ENCODE measurements at regions not wholly inside any gene's neighbourhood (a gene's known extent, or its start where the extent isn't known, plus 50 kb on each side); places are given as distances from the start of the nearest gene placed in this dataset.

- H3K9me3 ChIP-seq (ENCODE audit: low read length): no peaks in the 10 kb centered on the region
- H4K20me1 ChIP-seq (ENCODE audit: low read length): no peaks in the 10 kb centered on the region
- intact Hi-C loops (cut with micrococcal nuclease): no loop called here
- no peak overlapping the region for H3K4me3 ChIP-seq (ENCODE audit: low read length)
- ChIA-PET CTCF (no interaction called here), POLR2A (ENCODE audit: unreplicated experiment) (no interaction called here)
- H3K4me1 ChIP-seq (ENCODE audit: insufficient read depth, low read length): peaks cover 10% of the 10 kb centered on the region; the same call in 1 of the 2 replicates
- H2AFZ ChIP-seq (ENCODE audit: low read length): no peak overlapping the region
- no peak overlapping the region for H3K9ac ChIP-seq (ENCODE audit: low read length)
- no peaks in the 10 kb centered on the region for H3K79me2 ChIP-seq (ENCODE audit: low read length)
- no peak overlapping the region for H3K27ac ChIP-seq (ENCODE audit: low read length)
- H3K9me2 ChIP-seq (replicated peaks; ENCODE audit: low read length): no peaks in the 10 kb centered on the region
- H3F3A ChIP-seq (ENCODE audit: low read length, unreplicated experiment): no peaks in the 10 kb centered on the region
- ATAC-seq: no peak
- TF ChIP-seq EZH2 (IDR thresholded peaks at IDR 0.05; ENCODE audit: low read length, unreplicated experiment) (no peak), CTCF (conservative IDR thresholded peaks at IDR 0.05; ENCODE audit: low read depth, low read length) (no peak)
- no TSS peak for BruUV-seq (replicated peaks)
- no peak for DNase-seq
- peaks cover 85% of the 10 kb centered on the region for H3K27me3 ChIP-seq (ENCODE audit: low read length)
- no peak overlapping the region for H3K4me2 ChIP-seq (ENCODE audit: low read length)
- no peaks in the 10 kb centered on the region for H3K36me3 ChIP-seq (ENCODE audit: low read depth, low read length)
Measured at GRCh38 chr17:77884967-77885641, 73.4 kb upstream of the TNRC6C start.

GRCh38 chr17:77885678-77886386, 72.7 kb upstream of the TNRC6C start:
- intact Hi-C loops (cut with micrococcal nuclease): no loop called here
- no peaks in the 10 kb centered on the region for H3F3A ChIP-seq (ENCODE audit: low read length, unreplicated experiment)
- no peak overlapping the region for H3K9ac ChIP-seq (ENCODE audit: low read length)
- BruUV-seq (replicated peaks): no TSS peak
- CTCF ChIA-PET: interaction anchor here (0.8 kb wide), 1 partner anchor 343 kb away, joined by 3 read pairs; no protein-coding TSS in a partner anchor
- ATAC-seq (no peak), DNase-seq (no peak)
- TF ChIP-seq EZH2 (IDR thresholded peaks at IDR 0.05; ENCODE audit: low read length, unreplicated experiment) (no peak), CTCF (conservative IDR thresholded peaks at IDR 0.05; ENCODE audit: low read depth, low read length) (no peak), EZH2phosphoT487 (IDR thresholded peaks at IDR 0.05; ENCODE audit: borderline replicate concordance, low read length) (no peak)
- no peak overlapping the region for H3K4me2 ChIP-seq (ENCODE audit: low read length)
- no peaks in the 10 kb centered on the region for H3K9me2 ChIP-seq (replicated peaks; ENCODE audit: low read length)
- no peaks in the 10 kb centered on the region for H4K20me1 ChIP-seq (ENCODE audit: low read length)
- POLR2A ChIA-PET (ENCODE audit: unreplicated experiment): no interaction called here
- no peaks in the 10 kb centered on the region for H3K79me2 ChIP-seq (ENCODE audit: low read length)
- H3K27me3 ChIP-seq (ENCODE audit: low read length): peaks cover 83% of the 10 kb centered on the region
- H3K27ac ChIP-seq (ENCODE audit: low read length): no peak overlapping the region
- H3K9me3 ChIP-seq (ENCODE audit: low read length): no peaks in the 10 kb centered on the region
- peaks cover 10% of the 10 kb centered on the region; the same call in 1 of the 2 replicates for H3K4me1 ChIP-seq (ENCODE audit: insufficient read depth, low read length)
- H3K4me3 ChIP-seq (ENCODE audit: low read length): no peak overlapping the region
- H2AFZ ChIP-seq (ENCODE audit: low read length): no peak overlapping the region
- no peaks in the 10 kb centered on the region for H3K36me3 ChIP-seq (ENCODE audit: low read depth, low read length)

GRCh38 chr17:77886387-77886728, 72.1 kb upstream of the TNRC6C start:
- ChIA-PET POLR2A (ENCODE audit: unreplicated experiment) (no interaction called here), CTCF (interaction anchor here (0.8 kb wide), 1 partner anchor 343 kb away, joined by 3 read pairs; no protein-coding TSS in a partner anchor)
- DNase-seq (no peak), ATAC-seq (no peak)
- H3K4me2 ChIP-seq (ENCODE audit: low read length): no peak overlapping the region
- no TSS peak for BruUV-seq (replicated peaks)
- no peaks in the 10 kb centered on the region for H3F3A ChIP-seq (ENCODE audit: low read length, unreplicated experiment)
- H3K9me2 ChIP-seq (replicated peaks; ENCODE audit: low read length): no peaks in the 10 kb centered on the region
- H4K20me1 ChIP-seq (ENCODE audit: low read length): no peaks in the 10 kb centered on the region
- TF ChIP-seq CTCF (conservative IDR thresholded peaks at IDR 0.05; ENCODE audit: low read depth, low read length): no peak
- TF ChIP-seq EZH2 (IDR thresholded peaks at IDR 0.05; ENCODE audit: low read length, unreplicated experiment): no peak
- no peak for TF ChIP-seq EZH2phosphoT487 (IDR thresholded peaks at IDR 0.05; ENCODE audit: borderline replicate concordance, low read length)
- intact Hi-C loops (cut with micrococcal nuclease): no loop called here
- no peak overlapping the region for H3K27ac ChIP-seq (ENCODE audit: low read length)
- H3K27me3 ChIP-seq (ENCODE audit: low read length): peaks cover 85% of the 10 kb centered on the region
- no peak overlapping the region for H3K9ac ChIP-seq (ENCODE audit: low read length)
- no peak overlapping the region for H3K4me3 ChIP-seq (ENCODE audit: low read length)
- H3K79me2 ChIP-seq (ENCODE audit: low read length): no peaks in the 10 kb centered on the region
- peaks cover 10% of the 10 kb centered on the region; the same call in 1 of the 2 replicates for H3K4me1 ChIP-seq (ENCODE audit: insufficient read depth, low read length)
- no peaks in the 10 kb centered on the region for H3K36me3 ChIP-seq (ENCODE audit: low read depth, low read length)
- no peak overlapping the region for H2AFZ ChIP-seq (ENCODE audit: low read length)
- no peaks in the 10 kb centered on the region for H3K9me3 ChIP-seq (ENCODE audit: low read length)

Measured in PC-3 (cell line).